Stomach (tissue), 4 donors: ENCODE measurements at regions not wholly inside any gene's neighbourhood (a gene's known extent, or its start where the extent isn't known, plus 50 kb on each side); places are given as distances from the start of the nearest gene placed in this dataset.

Experiments used
- POLR2A ChIP-seq, 4 donors: fragments of 450-650 bp; IDR thresholded peaks; one replicate each; pipeline ENCODE4 v1.6.1; 2016; ENCODE audit warnings: antibody characterized with exemption in 4 of 4, control low read depth in 2 of 4, mild to moderate bottlenecking in 1 of 4, moderate library complexity in 1 of 4
- POLR2AphosphoS5 ChIP-seq, 3 donors: sonication (generic); formaldehyde crosslinking; IDR thresholded peaks; one replicate each; pipeline ENCODE4 v1.6.1; 2016; ENCODE audit warnings: antibody characterized with exemption in 3 of 3
- TF ChIP-seq, protein P1 (sequence below), 7 experiments: fragments of 450-650 bp in 4 of 7; fragments of 200-600 bp in 3 of 7; sonication (generic) in 3 of 7; IDR thresholded peaks; one replicate each; pipeline ENCODE4 v1.5.1; 2016 to 2019; ENCODE audit warnings: antibody characterized with exemption in 7 of 7, control low read depth in 2 of 7, mild to moderate bottlenecking in 1 of 7

DNA sequence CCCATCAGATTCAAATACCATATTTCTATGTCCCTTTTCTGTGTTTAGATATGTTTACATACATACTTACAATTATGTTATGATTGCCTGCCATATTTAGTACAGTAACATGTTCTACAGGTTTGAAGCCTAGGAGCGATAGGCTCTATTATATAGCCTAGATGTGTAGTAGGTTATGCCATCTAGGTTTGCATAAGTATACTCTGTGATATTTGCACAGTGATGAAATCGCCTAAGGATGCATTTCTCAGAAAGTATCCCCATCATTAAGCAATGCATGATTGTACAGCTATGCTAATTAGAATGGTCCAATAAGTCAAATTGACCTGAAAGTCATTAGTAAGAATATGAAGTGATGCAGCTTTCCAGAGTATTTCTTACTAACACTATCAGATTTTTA is 1171.7 kb upstream of the LRRTM3 start:
- TF ChIP-seq, protein P1, sequence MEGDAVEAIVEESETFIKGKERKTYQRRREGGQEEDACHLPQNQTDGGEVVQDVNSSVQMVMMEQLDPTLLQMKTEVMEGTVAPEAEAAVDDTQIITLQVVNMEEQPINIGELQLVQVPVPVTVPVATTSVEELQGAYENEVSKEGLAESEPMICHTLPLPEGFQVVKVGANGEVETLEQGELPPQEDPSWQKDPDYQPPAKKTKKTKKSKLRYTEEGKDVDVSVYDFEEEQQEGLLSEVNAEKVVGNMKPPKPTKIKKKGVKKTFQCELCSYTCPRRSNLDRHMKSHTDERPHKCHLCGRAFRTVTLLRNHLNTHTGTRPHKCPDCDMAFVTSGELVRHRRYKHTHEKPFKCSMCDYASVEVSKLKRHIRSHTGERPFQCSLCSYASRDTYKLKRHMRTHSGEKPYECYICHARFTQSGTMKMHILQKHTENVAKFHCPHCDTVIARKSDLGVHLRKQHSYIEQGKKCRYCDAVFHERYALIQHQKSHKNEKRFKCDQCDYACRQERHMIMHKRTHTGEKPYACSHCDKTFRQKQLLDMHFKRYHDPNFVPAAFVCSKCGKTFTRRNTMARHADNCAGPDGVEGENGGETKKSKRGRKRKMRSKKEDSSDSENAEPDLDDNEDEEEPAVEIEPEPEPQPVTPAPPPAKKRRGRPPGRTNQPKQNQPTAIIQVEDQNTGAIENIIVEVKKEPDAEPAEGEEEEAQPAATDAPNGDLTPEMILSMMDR (IDR thresholded peaks at IDR 0.05), result no peak
- TF ChIP-seq POLR2A (IDR thresholded peaks at IDR 0.05) (no peak), POLR2AphosphoS5 (IDR thresholded peaks at IDR 0.05) (no peak)
